H1 (cell line): ENCODE measurements at regions not wholly inside any gene's neighbourhood (a gene's known extent, or its start where the extent isn't known, plus 50 kb on each side); places are given as distances from the start of the nearest gene placed in this dataset.

Source experiments
- CBX8 ChIP-seq: fragments of 300-800, 300-1000 bp; sonication (generic); IDR thresholded peaks from 2 replicates; pipeline ENCODE4 v1.7.1; 2016; ENCODE audit warnings: low read depth, low read length, borderline replicate concordance
- GTF2F1 ChIP-seq: IDR thresholded peaks from 2 replicates; pipeline ENCODE4 v1.6.1; 2012; ENCODE audit warnings: low read depth, low read length, improper control_type of control experiment, borderline replicate concordance
- HDAC6 ChIP-seq: IDR thresholded peaks from one replicate; pipeline ENCODE4 v1.7.1; 2012; ENCODE audit warnings: low read depth, mild to moderate bottlenecking, inconsistent platforms, low read length, moderate library complexity
- PHF8 ChIP-seq: fragments of 200-600 bp; sonication (generic); conservative IDR thresholded peaks from 2 replicates; pipeline ENCODE4 v1.7.1; 2012; ENCODE audit warnings: low read depth, mild to moderate bottlenecking, inconsistent platforms, low read length, moderate library complexity
- RNF2 ChIP-seq: fragments of 200-900, 300-1000 bp; sonication (generic); IDR thresholded peaks from 2 replicates; pipeline ENCODE4 v1.7.1; 2016; ENCODE audit warnings: borderline replicate concordance, low read depth, mild to moderate bottlenecking, antibody characterized with exemption, low read length; ENCODE audit not compliant: poor library complexity, severe bottlenecking; ENCODE audit errors: missing control alignments

- TF ChIP-seq PHF8: no peak
- TF ChIP-seq RNF2: no peak
- no peak for TF ChIP-seq HDAC6
- TF ChIP-seq GTF2F1: no peak
- no peak for TF ChIP-seq CBX8
Observed at GRCh38 chr10:89091496-89091895, 100.9 kb downstream of the FAS start (continued).
